MM.1S (cell line): ENCODE measurements at regions not wholly inside any gene's neighbourhood (a gene's known extent, or its start where the extent isn't known, plus 50 kb on each side); places are given as distances from the start of the nearest gene placed in this dataset.

ENCODE experiments used
- CTCF ChIP-seq: fragments of 300-600 bp; sonication (generic); IDR thresholded peaks from 2 replicates; pipeline ENCODE4 v1.5.1; 2016; ENCODE audit warnings: antibody characterized with exemption, low read length, mixed read lengths
- EZH2 ChIP-seq: fragments of 300-600 bp; sonication (generic); optimal IDR thresholded peaks from 2 replicates; pipeline ENCODE3; 2017; ENCODE audit warnings: low read depth, mild to moderate bottlenecking, antibody characterized with exemption, low read length, mixed read lengths

DNA sequence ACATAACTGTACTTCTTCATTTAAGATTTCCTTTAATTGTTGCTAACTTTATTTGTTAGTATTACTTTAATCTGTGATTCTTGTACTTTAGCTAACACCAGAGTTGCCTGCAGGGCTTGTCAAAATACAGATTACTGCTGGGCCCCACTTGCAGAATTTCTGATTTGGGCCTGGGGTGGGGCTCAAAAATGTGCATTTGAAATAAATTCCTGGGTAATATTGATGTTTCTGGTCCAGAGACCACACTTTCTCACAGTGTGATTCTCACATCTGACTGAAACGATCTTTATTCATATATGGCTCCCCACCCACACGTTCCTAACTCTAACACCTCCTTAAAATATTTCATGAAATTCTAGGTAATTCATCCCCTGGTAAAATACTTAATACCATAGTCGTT, 452.6 kb upstream of the ACVR2A start:
- TF ChIP-seq CTCF (no peak), EZH2 (no peak)
